Sigmoid colon (tissue), 5 donors: ENCODE measurements at regions not wholly inside any gene's neighbourhood (a gene's known extent, or its start where the extent isn't known, plus 50 kb on each side); places are given as distances from the start of the nearest gene placed in this dataset.

Experiments
- DNase-seq: peaks from one replicate; pipeline ENCODE4 v3.0.0-alpha.2; 2019
- H3K27ac ChIP-seq, 4 donors: fragments of 200-600 bp; sonication (generic); one replicate each; pipeline ENCODE4 v1.5.1; 2016 to 2019; ENCODE audit warnings: mild to moderate bottlenecking in 1 of 4
- H3K27me3 ChIP-seq, 3 donors: fragments of 200-600 bp; sonication (generic); one replicate each; pipeline ENCODE4 v1.5.1; 2019; ENCODE audit warnings: mild to moderate bottlenecking in 1 of 3
- H3K36me3 ChIP-seq, 4 donors: fragments of 200-600 bp; sonication (generic); one replicate each; pipeline ENCODE4 v1.5.1; 2016 to 2019
- H3K4me1 ChIP-seq, 4 donors: fragments of 200-600 bp; sonication (generic); one replicate each; pipeline ENCODE4 v1.5.1; 2017 to 2019
- H3K4me3 ChIP-seq, 4 donors: fragments of 200-600 bp; sonication (generic); one replicate each; pipeline ENCODE4 v1.5.1; 2017 to 2019; ENCODE audit warnings: mild to moderate bottlenecking in 2 of 4, moderate library complexity in 1 of 4
- H3K9me3 ChIP-seq, 4 donors: fragments of 200-600 bp in 3 of 4; sonication (generic) in 3 of 4; one replicate each; pipeline versions ENCODE4 v1.5.1 to v1.6.1; 2013 to 2019
- CTCF ChIP-seq, 4 experiments: fragments of 450-650 bp in 3 of 4; fragments of 200-600 bp in 1 of 4; IDR thresholded peaks; one replicate each; pipeline ENCODE4 v1.5.1; 2016 to 2019; ENCODE audit warnings: antibody characterized with exemption in 4 of 4, mild to moderate bottlenecking in 3 of 4, moderate library complexity in 2 of 4
- EP300 ChIP-seq, 4 donors: sonication (generic); formaldehyde crosslinking; IDR thresholded peaks; one replicate each; pipeline ENCODE4 v1.6.1; 2017; ENCODE audit warnings: antibody characterized with exemption in 4 of 4
- POLR2A ChIP-seq, 2 donors: fragments of 450-650 bp; IDR thresholded peaks; one replicate each; pipeline ENCODE4 v1.6.1; 2016; ENCODE audit warnings: antibody characterized with exemption in 2 of 2, mild to moderate bottlenecking in 2 of 2, moderate library complexity in 2 of 2
- POLR2AphosphoS5 ChIP-seq, 4 donors: sonication (generic); formaldehyde crosslinking; IDR thresholded peaks; one replicate each; pipeline ENCODE4 v1.6.1; 2017; ENCODE audit warnings: antibody characterized with exemption in 4 of 4
- intact Hi-C: fragments of 100-400 bp; cut with DNase I; formaldehyde crosslinking; loops from one replicate; pipeline ENCODE4 v1.15.1; 2023
- donor health status: healthy.

GRCh38 chrX:110614596-110614995 is 181.0 kb downstream of the CHRDL1 start:
- Histone ChIP-seq H3K27ac (no peak overlapping the region), H3K4me3 (no peak overlapping the region), H3K27me3 (no peaks in the 10 kb centered on the region), H3K9me3 (no peaks in the 10 kb centered on the region), H3K36me3 (no peaks in the 10 kb centered on the region), H3K4me1 (no peaks in the 10 kb centered on the region)
- intact Hi-C loops: no loop called here
- no peak for DNase-seq
- TF ChIP-seq POLR2AphosphoS5 (IDR thresholded peaks at IDR 0.05) (no peak), EP300 (IDR thresholded peaks at IDR 0.05) (no peak), CTCF (IDR thresholded peaks at IDR 0.05) (no peak), POLR2A (IDR thresholded peaks at IDR 0.05) (no peak)
